CD4-positive, alpha-beta T cell treated with Interleukin-15 for 4 hours (primary cell): ENCODE measurements at regions not wholly inside any gene's neighbourhood (a gene's known extent, or its start where the extent isn't known, plus 50 kb on each side); places are given as distances from the start of the nearest gene placed in this dataset.

Source experiments
- DNase-seq: peaks from one replicate; pipeline ENCODE4 v3.0.0-alpha.2; 2020; ENCODE audit warnings: low spot score

DNA sequence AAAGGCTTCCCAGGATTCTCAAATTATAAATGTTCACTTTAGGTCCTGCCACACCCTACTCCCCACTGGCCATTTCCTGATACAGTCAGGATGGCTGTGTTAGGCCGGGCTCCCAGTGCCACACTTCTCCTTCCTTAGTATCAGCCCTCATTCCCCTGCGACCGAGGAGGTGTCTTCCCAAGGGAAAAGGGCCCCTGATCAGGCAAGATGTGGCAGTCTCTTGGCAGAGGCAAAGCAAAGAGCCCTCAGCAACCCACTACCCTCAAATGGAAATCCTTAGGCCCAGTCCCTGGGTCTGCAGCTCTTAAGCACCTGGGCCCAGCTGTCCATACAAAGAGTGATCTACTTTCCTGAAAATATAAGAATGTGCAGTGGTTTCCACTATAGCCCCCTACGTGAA lies 96.5 kb upstream of the VASH1 start:
- DNase-seq, result no peak

DNA sequence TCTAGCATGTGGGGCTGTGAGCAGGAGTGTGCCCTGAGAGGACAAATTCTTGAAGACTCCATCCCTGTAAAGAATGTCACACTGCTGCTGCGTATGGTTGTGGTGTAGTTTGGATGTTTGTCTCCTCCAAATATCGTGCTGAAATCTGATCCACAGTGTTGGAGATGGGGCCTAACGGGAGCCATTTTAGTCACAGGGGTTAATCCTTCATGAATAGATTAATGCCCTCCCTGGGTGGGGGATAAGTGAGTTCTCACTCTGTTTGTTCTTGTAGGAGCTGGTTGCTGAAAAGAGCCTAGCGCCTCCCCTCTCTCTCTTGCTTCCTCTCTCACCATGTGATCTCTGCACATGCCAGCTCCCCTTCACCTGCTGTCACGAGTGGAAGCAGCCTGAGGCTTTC lies 94.5 kb upstream of the VASH1 start:
- no peak for DNase-seq

DNA sequence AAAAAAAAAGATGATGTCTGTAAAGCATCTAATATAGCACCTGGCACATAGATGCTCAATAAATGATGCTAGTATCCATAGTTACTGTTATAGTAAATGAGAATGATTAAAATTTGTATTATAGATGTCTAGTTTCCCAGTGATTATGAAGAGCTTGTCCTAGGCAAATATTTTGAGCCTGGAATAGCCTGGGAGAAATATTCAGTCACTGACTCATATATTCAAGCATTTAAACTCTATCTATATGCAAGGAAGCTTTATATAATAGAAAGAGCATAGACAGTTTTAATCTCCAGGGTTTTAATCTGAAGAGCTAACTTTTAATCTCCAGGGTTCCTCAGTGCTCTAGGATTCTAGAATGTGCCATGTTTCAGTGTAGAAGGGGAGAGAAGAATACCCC lies 91.5 kb upstream of the VASH1 start:
- no peak for DNase-seq

DNA sequence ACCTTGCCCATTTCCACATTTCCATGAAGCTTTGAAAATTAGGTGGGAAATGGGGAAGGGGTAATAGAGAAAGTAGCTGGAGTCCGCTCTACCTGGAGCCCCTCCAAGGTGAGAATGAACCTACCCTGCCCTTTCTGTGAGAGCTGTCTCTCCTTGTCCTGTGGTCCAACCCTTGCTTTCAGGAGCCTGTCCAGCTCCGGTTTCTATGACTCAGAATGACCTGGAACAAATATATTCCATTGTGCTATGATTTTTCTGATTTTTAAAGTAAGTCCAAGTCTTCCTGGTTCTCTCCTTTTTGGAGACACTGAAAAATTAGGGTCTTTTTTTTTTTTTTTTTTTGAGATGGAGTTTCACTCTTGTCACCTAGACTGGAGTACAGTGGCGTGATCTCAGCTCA lies 89.1 kb upstream of the VASH1 start:
- DNase-seq, result no peak

DNA sequence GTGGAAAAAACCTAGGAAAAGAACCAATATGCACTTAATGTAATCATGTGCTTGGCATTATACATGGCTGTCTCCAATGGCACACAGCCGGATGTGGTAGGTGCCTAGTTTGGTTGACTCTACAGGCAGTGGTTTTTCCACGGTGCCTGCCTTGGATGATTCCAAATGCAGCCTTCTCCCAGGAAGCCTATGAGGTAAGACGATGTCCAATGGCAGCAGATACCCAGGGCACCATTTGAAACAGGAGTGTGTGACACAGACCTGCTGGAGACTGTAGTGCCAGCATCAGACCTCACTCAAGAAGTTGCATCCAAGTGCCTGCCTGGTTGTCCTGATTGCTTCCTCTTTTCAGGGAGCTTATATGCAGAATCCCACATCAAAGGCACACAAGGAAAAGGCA lies 88.0 kb upstream of the VASH1 start:
- DNase-seq, result no peak

DNA sequence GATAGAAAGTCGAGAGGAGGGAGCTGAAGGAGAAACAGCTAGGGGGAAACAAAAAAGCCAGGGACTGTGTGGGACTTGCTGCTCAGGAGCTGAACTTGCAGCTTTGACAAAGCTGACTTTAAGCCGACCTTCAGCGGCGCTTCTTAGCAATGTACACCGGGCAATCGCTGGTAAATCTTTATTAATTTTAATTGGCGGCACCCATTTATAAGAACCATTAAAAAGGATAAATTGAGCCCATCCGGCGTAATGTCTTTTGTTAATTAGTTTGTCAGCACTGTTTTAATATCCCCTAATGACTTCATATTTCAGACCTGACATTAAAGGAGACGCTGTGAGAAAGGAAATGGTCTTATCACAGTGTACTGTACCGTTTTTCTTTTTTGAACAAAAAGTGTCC lies 86.2 kb upstream of the VASH1 start:
- no peak for DNase-seq

DNA sequence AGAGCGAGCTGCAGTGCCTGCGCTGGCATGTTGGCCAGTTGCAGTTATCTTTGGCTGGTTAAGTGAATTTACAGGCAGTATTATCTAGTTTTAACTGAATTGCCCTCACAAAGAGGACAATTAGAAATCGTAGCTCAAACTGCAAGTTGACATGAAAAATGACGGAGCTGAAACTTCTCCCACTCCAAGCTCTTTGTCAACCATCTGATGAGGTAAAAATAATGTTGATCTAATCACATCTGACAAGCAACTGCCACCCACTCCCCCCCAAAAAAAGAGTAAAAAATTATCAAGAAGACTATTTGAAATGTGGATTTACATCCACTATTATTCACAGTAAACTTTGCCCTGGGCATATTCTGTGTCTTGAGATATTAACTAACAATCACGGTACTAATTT lies 84.7 kb upstream of the VASH1 start:
- DNase-seq, result no peak

DNA sequence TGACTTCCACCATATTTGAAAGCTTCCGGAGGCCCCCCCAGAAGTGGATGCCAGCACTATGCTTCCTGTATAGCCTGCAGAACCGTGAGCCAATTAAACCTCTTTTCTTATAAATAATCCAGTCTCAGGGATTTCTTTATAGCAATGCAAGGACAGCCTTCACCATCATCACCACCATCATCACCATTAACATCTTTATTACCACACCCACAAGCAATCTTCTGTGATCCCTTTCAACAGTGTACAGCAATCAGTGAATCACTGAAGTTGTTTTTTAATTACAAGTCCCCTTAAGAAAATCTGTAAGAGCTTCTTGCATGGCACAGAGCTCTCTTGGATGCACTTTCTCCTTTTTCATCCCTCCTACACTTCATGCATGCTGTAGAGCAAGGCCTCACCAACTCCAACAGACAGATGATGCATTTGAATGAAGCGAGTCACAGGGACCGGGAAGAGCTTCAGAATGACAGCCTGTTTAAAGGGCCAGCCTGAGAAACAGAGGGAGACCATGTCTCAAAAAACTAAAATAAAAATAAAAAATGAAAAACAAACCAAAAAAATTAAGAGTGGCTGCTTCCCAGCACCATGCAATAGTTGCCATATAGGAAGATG lies 83.6 kb upstream of the VASH1 start:
- DNase-seq, result no peak

DNA sequence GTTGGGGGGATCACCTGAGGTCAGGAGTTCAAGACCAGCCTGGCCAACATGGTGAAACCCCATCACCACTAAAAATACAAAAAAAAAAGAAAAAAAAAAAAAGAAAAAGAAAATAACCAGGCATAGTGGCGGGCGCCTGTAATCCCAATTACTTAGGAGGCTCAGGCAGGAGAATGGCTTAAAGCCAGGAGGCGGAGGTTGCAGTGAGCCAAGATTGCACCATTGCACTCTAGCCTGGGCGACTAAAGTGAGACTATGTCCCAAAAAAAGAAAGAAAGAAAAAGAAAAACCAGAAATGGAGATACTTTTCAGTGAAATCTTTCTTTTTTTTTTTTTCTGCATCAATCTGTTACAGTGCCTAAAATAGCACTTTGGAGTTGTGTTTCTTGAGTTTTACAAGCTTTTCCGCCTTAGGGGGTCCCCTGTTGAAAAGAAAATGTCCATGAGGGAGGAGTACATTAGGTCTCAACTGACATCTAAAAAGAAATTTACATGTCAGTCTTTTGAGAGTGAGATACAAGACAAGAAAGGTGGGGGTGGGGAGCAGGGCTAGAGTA lies 82.9 kb upstream of the VASH1 start:
- no peak for DNase-seq

DNA sequence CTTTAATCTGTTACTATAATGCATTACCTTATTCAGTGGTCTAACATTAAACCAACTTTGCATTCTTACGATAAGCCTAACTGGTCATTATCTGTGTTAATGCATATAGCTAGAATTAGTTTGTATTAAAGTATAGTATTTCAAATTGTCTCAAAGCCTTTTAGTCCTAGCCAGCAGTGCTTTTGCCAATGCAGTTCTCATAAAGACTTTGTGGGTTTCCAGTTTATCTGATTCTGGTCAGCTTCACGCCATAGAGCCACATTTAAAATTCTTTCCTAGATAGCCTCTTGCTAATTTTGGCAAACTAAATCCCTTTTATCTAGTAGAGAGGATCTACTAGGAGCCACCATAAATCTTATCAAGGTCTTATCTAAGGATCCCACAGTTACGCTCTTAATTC lies 78.9 kb upstream of the VASH1 start:
- no peak for DNase-seq

DNA sequence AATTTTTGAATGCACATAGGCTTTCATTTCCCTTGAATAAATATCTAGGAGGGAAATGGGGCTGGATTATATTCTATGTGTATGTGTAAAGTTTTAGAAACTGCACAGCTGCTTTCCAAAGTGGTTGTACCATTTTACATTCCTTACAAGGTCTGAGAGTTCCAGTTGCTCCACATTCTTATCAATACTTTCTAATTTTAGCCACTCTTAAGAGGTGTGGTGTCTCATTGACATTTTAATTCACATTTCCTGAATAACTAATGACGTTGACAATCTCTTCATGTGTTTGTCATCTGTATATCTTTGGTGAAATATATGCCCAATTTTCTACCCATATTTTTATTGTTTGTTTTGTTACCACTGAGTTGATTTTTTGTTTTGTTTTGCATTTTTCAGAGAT lies 74.6 kb upstream of the VASH1 start:
- no peak for DNase-seq

DNA sequence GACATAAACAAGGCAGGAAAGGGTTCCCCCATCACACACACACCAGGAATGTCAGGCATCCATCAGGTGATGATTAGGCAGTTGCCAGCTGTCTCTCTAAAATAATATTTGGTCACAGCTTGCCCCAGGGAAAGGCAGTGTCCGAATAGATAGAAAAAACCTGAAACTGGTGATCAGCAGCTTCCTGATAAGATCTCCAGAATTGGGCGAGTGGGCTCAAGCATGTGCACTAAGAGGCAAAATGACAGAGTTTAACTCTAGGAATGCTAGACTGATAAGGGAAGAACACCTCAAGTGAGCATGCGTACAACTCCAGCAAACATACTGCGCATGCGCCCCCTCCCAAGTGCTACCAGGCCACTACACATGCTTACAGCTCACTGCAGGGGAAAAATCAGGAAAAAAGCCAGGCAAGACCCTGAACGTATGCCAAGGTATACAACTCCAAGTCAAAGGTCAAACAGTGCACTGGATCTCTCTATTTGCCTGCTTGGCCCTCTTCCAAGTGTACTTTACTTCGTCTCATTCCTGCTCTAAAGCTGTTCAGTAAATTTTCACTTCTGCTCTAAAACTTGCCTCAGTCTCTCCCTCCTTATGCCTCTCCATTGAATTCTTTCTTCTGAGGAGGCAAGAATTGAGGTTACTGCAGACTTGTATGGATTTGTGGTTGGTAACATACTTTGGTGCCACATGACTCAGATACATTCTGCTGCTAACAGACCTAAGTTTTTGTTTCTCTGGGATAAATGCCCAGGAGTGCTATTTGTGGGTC lies 73.5 kb upstream of the VASH1 start:
- no peak for DNase-seq

DNA sequence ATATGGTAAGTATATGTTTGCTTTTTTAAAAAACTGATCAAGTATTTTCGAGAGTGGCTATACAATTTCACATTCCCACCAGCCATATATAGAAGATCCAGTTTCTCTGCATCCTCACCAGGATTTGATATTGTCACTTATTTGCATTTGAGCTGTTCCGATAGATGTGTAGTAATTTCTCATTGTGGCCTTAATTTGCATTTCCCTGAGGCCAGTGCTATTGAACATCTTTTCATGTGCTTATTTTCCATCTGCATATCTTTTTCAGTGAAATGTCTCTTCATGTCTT lies 72.9 kb upstream of the VASH1 start:
- DNase-seq, result no peak

DNA sequence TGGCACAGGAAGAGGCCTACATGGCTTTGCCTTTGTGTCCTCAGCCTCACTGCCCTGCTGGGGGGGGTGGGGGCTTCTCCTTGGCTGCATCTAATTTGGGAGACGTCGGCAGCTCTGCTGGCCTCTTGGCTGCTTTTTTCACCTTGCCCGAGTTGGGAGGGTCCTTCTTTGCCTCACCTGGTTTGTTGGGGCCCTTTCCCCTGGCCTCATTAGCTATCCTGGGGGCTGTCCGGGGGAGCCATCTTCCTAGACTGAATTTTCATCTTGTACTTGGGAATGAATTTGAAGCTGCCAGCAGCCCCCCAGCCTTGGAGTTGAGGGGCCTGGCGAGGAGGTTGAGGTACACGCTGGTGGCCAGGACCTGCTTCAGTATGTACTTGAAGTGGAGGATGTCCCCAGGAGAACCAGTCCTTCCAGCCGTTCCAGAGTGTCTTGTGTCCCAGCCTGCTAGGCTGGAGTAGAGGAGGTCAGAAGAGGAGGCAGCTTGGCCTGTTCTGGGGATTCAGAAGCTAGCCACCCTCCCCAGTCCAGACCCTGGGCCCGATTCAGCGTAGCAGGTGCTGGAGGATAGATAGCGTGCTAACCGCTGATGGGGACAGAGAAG lies 70.7 kb upstream of the VASH1 start:
- DNase-seq, result no peak

DNA sequence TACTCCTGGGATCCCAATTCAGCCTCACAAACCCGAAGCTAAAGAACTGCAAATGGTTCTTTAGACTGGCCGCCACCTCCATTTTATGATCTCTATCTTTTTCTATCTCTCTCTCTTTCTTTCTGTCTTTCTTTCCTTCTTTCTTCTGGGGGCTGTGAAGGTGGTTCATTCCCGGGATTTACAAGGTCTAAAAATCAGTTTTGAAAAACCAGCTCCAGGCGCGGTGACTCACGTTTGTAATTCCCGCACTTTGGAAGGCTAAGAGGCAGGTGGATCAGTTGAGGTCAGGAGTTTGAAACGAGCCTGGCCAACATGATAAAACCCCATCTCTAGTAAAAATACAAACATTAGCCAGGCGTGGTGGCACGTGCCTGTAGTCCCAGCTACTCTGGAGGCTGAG lies 67.2 kb upstream of the VASH1 start:
- DNase-seq, result no peak

DNA sequence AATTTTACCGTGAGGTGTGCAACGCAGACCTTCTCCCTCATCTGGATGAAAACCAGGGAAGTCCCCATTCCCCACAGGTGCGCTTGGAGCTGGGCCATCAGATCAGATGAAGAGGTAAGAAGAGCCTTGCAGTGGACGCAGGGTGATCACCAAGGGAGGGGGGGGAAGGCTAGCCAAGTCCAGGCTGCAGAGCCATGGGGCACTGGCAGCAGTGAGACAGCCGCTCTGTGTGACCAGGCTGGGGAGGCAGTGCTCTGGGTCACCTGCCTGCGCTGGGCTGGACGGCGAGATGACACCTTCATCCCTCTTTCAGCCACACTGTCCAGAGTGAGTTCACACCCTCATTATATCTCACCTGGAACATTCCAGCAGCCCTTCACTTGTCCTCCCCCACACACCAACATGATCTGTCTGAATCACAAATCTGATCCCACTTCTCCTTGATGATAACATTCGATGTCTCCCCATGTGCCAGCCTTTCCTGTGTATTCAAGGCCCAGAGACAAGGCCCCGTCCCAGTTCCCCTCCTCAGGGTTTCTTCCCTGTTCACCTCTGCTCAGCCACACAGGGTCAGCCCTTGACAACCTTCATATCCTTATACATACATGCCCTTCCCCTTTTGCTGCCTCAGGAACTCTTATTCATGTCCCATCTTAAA lies 65.9 kb upstream of the VASH1 start:
- DNase-seq, result no peak

DNA sequence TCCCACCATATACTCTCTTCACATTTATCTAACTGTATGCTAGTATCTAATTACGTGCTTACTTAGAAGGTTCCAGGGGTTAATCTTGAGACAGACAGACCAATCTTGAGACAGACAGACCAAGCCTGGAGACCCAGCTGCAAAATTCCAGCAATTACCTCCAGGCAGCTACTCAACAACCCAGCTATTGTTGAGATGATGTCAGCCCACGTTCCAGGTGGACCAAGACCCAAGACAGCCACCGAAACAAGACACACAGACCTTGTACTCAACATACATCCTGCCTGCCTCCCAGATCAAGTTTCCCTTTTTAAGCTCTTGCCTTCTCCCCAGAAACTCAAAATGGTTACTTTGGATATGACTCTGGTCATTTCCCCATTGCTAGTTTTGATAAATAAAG lies 64.9 kb upstream of the VASH1 start:
- DNase-seq, result no peak

DNA sequence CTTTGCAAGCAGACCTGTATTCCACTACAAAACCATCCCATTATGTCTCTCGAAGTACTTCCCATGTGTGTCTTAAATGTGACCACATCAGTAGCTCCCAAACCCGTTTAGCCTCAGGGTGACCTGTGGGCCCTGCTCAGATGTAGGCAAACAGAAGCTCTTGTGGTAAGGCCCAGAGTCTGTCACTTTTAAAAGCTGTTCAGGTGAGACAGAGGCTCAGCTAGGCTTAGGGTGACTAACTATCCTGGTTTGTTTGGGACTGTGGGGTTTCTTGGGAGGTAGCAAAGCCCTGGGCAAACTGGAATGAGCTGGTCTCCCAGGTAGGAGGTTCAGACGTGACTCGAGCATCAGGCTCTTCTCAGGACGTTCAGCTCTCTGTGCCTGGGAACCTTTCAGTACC lies 64.5 kb upstream of the VASH1 start:
- no peak for DNase-seq

DNA sequence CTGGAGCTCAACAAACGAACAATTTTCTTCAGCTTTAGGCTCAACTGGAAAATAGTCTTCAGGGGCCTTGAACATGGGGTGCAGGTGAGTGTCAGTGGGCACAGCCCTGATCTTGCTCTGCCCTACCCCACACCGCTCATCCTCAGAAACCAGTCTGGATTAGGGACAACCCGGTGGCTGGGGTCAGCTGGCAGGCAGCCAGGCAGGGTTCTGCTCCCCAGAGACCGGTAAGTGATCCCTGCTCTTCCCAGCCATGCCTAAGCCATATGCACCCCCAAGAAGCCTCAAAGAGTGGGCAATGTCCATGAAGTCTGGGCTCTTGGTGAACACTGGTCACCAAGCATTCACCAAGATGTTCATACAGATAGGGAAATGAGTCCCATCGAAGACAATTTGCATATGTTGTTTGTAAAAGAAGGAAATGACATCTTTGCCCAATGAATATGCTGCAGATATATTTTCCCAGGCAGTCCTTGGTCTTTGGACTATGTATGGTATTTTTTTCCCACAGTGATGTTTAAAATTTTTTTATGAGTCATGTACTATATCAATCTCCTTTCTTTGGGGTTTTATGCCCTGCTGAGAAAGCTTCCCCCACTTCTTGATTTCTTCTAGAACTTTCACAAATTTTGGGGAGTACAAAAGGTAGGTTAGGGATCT lies 63.9 kb upstream of the VASH1 start:
- no peak for DNase-seq

DNA sequence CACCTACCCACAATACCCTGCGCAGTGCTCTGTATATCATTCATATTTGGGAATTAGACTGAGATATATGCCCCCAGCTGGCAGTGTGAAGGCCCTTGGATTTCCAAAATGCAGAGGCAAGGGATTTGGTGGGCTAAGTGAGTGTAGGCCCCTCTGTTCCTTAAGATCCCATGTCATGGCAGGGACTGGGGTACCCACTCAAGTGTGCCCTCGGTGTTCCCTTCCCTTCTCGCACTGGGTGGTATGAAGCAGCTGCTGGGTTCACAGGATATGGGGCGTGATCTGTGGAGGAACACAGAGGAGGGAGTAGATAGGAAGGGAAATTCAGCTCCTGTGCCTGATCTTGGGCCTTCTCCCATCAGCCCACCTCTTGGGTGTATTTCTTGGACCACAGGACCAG lies 63.1 kb upstream of the VASH1 start:
- no peak for DNase-seq

DNA sequence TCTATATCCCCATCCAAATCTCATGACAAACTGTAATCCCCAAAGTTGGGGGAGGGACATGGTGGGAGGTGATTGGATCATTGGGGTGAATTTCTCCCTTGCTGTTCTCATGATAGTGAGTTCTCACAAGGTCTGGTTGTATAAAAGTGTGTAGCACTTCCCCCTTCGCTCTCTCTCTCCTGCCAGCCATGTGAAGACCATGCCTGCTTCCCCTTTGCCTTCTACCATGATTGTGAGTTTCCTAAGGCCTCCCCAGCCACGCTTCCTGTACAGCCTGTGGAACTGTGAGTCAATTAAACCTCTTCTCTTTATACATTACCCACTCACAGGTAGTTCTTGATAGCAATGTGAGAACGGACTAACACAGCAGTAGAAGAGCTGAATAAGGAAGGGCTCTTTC lies 62.6 kb upstream of the VASH1 start:
- no peak for DNase-seq

DNA sequence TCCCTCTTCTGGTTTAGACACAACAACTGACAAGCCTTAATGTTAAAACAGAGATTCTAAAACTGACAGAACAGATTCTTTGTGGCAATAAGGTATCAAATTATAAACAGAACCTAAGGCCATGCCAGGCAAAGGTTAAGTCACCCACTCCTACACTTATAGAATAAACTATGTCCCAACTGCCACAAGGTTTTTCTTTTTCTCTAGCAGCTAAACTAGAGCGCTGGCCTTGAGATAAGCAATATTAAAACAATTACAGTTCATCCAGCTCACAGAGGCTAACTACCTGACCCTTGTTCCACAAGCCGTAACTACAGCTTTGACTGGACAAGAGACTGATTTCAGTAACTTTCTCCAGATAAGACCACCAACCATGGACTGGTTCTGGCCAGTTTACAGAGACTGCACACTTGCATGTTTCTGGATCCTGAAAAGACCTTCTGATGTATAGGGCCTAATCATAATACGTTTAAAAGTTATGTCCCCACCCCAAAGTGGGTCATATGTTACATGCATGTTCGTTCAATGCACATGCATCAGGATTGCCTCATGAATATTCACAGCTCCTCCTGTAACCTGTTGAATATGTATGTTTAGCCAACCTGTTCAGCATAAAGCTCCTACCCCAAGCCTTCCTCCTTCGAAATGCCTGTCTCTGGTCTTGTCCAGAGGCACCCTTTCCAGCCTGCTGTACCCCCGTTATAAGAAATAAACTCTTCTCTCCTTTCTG lies 61.9 kb upstream of the VASH1 start:
- no peak for DNase-seq
